OCI-LY7 (cell line): ENCODE measurements at regions not wholly inside any gene's neighbourhood (a gene's known extent, or its start where the extent isn't known, plus 50 kb on each side); places are given as distances from the start of the nearest gene placed in this dataset.

Source experiments
- EZH2phosphoT487 ChIP-seq: fragments of 200-600 bp; sonication (generic); IDR thresholded peaks from 2 replicates; pipeline ENCODE4 v1.6.1; 2018; ENCODE audit warnings: low read depth, borderline replicate concordance, mild to moderate bottlenecking, mixed run types, antibody characterized with exemption, low read length, moderate library complexity, mixed read lengths
- TF ChIP-seq, protein P1 (sequence below): fragments of 200-600 bp; sonication (generic); conservative IDR thresholded peaks from 2 replicates; pipeline ENCODE4 v1.5.1; 2014; ENCODE audit warnings: mild to moderate bottlenecking, antibody characterized with exemption, low read length, moderate library complexity, mixed read lengths

DNA sequence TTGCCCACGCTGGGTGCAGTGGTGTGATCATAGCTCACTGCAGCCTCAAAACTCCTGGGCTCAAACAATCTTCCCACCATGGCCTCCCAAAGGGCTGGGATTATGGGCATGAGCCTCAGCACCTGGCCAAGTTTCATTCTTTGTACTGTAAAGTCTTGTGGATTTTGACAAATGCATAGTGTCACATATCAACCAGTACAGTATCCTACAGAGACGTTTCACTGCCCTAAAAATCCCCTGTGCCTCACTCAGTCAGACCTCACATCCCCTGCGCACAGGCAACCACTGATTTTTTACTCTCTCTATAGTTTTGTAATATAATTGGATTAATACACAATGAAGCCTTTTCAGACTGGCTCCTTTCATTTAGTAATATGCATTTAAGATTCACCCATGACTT, 130.7 kb upstream of the UBE2E1 start:
- TF ChIP-seq, protein P1, sequence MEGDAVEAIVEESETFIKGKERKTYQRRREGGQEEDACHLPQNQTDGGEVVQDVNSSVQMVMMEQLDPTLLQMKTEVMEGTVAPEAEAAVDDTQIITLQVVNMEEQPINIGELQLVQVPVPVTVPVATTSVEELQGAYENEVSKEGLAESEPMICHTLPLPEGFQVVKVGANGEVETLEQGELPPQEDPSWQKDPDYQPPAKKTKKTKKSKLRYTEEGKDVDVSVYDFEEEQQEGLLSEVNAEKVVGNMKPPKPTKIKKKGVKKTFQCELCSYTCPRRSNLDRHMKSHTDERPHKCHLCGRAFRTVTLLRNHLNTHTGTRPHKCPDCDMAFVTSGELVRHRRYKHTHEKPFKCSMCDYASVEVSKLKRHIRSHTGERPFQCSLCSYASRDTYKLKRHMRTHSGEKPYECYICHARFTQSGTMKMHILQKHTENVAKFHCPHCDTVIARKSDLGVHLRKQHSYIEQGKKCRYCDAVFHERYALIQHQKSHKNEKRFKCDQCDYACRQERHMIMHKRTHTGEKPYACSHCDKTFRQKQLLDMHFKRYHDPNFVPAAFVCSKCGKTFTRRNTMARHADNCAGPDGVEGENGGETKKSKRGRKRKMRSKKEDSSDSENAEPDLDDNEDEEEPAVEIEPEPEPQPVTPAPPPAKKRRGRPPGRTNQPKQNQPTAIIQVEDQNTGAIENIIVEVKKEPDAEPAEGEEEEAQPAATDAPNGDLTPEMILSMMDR = no peak
- TF ChIP-seq EZH2phosphoT487 = no peak
